GM21526 (cell line): ENCODE measurements at regions not wholly inside any gene's neighbourhood (a gene's known extent, or its start where the extent isn't known, plus 50 kb on each side); places are given as distances from the start of the nearest gene placed in this dataset.

Source experiments
- ATAC-seq: cut with Tn5 transposase; IDR thresholded peaks from one replicate; pipeline ENCODE4 v1.9.1; 2021; ENCODE audit warnings: moderate library complexity; ENCODE audit not compliant: unreplicated experiment, low FRiP score

GRCh38 chr16:55255733-55256282 lies 68.2 kb upstream of the IRX6 start:
- ATAC-seq: no peak

- no peak for ATAC-seq
Measured at GRCh38 chr16:55256412-55257016, 67.5 kb upstream of the IRX6 start.

GRCh38 chr16:55257966-55258613 lies 65.9 kb upstream of the IRX6 start:
- peak; percentile 69 for ATAC-seq

GRCh38 chr16:55261301-55261700 lies 62.7 kb upstream of the IRX6 start:
- ATAC-seq: no peak

GRCh38 chr16:55263271-55264250 lies 60.4 kb upstream of the IRX6 start:
- ATAC-seq: no peak

GRCh38 chr16:55264949-55265348 lies 59.1 kb upstream of the IRX6 start:
- ATAC-seq: no peak

- no peak for ATAC-seq
Measured at GRCh38 chr16:55265926-55266325, 58.1 kb upstream of the IRX6 start.

GRCh38 chr16:55271945-55272513 lies 52.0 kb upstream of the IRX6 start:
- no peak for ATAC-seq

GRCh38 chr16:55272744-55273143 lies 51.3 kb upstream of the IRX6 start:
- no peak for ATAC-seq

- ATAC-seq: no peak
Measured at GRCh38 chr16:55273356-55273755, 50.6 kb upstream of the IRX6 start.

GRCh38 chr16:55273959-55274358 lies 50.0 kb upstream of the IRX6 start:
- ATAC-seq: no peak
